Glutamatergic neuron (in vitro differentiated cells): ENCODE measurements at regions not wholly inside any gene's neighbourhood (a gene's known extent, or its start where the extent isn't known, plus 50 kb on each side); places are given as distances from the start of the nearest gene placed in this dataset.

Source experiments
- DNase-seq: peaks from one replicate; pipeline ENCODE4 v3.0.0; 2022
- H3K27ac Mint-ChIP-seq: one replicate; pipeline ENCODE4 v1.8.0; 2020; ENCODE audit warnings: mild to moderate bottlenecking, mixed read lengths, inconsistent platforms; ENCODE audit not compliant: unreplicated experiment
- H3K27me3 Mint-ChIP-seq: one replicate; pipeline ENCODE4 v1.8.0; 2020; ENCODE audit warnings: mild to moderate bottlenecking, moderate library complexity, mixed read lengths, inconsistent platforms; ENCODE audit not compliant: unreplicated experiment
- H3K36me3 Mint-ChIP-seq: one replicate; pipeline ENCODE4 v1.8.0; 2020; ENCODE audit warnings: mild to moderate bottlenecking, mixed read lengths, inconsistent platforms; ENCODE audit not compliant: unreplicated experiment
- H3K4me1 Mint-ChIP-seq: one replicate; pipeline ENCODE4 v1.8.0; 2020; ENCODE audit warnings: mild to moderate bottlenecking, low read depth, mixed read lengths, inconsistent platforms; ENCODE audit not compliant: unreplicated experiment
- H3K4me3 Mint-ChIP-seq: one replicate; pipeline ENCODE4 v1.8.0; 2020; ENCODE audit warnings: mild to moderate bottlenecking, mixed read lengths, inconsistent platforms; ENCODE audit not compliant: unreplicated experiment
- H3K9me3 Mint-ChIP-seq: one replicate; pipeline ENCODE4 v1.8.0; 2020; ENCODE audit warnings: mild to moderate bottlenecking, moderate library complexity, mixed read lengths, inconsistent platforms; ENCODE audit not compliant: unreplicated experiment
- TF ChIP-seq, protein P1 (sequence below): fragments of 200-600 bp; sonication (generic); IDR thresholded peaks from one replicate; pipeline ENCODE4 v1.5.0; 2021; ENCODE audit not compliant: partially characterized antibody, unreplicated experiment

DNA sequence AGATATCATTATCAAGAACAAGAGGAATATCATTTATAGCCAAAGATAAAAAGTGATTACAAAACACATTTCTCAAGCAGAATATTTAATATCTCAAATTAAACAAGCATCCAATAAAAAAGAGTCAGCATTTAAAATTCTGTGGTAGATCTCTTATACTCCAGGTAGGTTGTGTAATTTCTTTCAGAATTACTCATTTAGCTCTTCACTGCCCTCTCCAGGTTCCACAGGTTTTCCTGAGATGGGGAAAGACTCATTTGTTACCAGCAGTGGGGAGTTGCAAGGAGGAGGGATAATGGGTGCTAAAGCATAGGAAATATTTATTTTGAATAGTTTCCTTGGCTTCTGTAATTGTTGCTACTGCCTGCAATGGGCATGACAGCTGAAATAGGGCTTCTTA lies 83.1 kb upstream of the RASGRP1 start:
- H3K36me3 Mint-ChIP-seq = no peaks in the 10 kb centered on the region
- H3K9me3 Mint-ChIP-seq = no peaks in the 10 kb centered on the region

DNA sequence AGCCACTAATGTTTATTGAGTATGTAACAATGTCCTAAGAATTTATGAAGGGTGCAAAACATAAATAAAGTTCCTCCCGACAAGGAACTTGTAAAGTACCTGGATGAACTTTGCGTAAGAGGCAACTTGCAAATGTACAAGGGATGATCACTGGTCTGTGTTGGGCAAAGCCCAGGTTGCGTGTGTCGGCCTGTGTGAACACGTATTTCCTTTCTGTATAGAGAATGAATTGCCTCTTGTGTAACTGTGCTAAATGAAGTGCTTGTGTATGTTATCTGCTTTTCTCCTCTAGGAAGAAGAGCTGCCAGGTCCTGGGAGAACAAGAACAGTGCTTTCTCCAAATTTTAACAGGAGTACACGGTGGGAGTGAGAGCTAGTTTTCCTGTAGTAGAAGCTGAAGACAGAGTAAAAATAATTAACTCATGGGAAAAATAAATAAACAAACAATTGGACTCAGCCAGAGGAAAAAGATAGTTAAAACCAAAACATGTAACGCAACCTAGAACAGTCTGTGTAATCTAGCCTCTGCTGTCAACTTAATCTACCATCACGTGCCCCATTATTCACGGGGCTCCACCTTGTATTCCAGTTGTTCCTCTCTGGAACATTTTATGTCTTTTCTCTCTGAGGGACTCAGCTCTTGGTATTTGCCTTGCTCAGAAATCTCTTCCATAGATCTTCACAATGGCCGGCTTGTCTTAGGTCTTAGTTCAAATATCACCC lies 83.7 kb upstream of the RASGRP1 start:
- H3K27me3 Mint-ChIP-seq = peaks cover 2% of the 10 kb centered on the region
- TF ChIP-seq, protein P1, sequence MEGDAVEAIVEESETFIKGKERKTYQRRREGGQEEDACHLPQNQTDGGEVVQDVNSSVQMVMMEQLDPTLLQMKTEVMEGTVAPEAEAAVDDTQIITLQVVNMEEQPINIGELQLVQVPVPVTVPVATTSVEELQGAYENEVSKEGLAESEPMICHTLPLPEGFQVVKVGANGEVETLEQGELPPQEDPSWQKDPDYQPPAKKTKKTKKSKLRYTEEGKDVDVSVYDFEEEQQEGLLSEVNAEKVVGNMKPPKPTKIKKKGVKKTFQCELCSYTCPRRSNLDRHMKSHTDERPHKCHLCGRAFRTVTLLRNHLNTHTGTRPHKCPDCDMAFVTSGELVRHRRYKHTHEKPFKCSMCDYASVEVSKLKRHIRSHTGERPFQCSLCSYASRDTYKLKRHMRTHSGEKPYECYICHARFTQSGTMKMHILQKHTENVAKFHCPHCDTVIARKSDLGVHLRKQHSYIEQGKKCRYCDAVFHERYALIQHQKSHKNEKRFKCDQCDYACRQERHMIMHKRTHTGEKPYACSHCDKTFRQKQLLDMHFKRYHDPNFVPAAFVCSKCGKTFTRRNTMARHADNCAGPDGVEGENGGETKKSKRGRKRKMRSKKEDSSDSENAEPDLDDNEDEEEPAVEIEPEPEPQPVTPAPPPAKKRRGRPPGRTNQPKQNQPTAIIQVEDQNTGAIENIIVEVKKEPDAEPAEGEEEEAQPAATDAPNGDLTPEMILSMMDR = no peak
- H3K9me3 Mint-ChIP-seq = no peaks in the 10 kb centered on the region
- H3K36me3 Mint-ChIP-seq = no peaks in the 10 kb centered on the region
- no peak overlapping the region for H3K4me3 Mint-ChIP-seq
- no peak for DNase-seq
- no peak overlapping the region for H3K27ac Mint-ChIP-seq
- H3K4me1 Mint-ChIP-seq = no peaks in the 10 kb centered on the region

More for the DNA sequence above, 83.1 kb upstream of the RASGRP1 start:
- no peaks in the 10 kb centered on the region for H3K4me1 Mint-ChIP-seq
- no peak overlapping the region for H3K4me3 Mint-ChIP-seq
- TF ChIP-seq, protein P1 = no peak
- H3K27ac Mint-ChIP-seq = no peak overlapping the region
- peaks cover 2% of the 10 kb centered on the region for H3K27me3 Mint-ChIP-seq
- no peak for DNase-seq

DNA sequence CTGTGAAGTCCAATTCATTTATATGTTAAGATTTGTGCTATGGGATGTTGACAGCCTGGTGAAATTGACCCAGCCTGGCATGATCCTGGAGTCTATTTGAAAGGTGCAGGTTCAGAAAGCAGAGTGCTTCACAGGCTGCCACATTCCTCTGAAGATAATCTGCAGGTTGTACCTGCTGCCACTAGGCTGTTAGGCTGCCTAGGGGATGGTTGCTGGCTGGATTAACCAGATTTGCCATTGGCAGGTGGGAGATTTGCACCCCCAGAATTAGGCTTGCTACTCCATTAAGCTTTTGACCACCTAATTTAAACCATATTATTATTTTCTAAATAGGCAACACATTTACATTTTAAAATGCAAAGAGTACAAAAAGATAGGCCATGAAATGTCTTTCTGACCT lies 85.8 kb upstream of the RASGRP1 start:
- Mint-ChIP-seq H3K4me3 (no peak overlapping the region), H3K9me3 (no peaks in the 10 kb centered on the region), H3K36me3 (no peaks in the 10 kb centered on the region), H3K27ac (no peak overlapping the region), H3K4me1 (no peaks in the 10 kb centered on the region), H3K27me3 (peaks cover 2% of the 10 kb centered on the region)
- TF ChIP-seq, protein P1 = no peak
- DNase-seq = no peak

DNA sequence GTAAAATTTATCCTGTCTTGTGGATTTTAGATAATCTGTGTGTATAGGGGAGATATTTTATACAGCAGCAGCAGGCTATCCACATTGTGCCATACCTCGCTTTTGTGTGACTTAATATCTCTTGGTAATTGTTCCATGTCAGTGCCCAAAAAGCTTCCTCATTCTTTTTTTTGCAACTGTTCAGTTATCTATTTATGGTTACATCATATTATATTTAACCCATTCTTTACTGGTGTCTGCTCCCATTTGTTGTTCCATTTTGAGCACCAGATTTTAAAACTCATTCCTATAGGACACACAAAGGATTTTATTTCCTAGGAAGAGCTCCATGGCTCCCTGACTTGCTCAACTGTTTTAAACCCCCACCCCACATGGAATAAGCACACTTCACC lies 86.3 kb upstream of the RASGRP1 start:
- H3K27ac Mint-ChIP-seq = no peak overlapping the region

More for the DNA sequence above, 86.3 kb upstream of the RASGRP1 start:
- no peak for DNase-seq
- Mint-ChIP-seq H3K4me3 (no peak overlapping the region), H3K36me3 (no peaks in the 10 kb centered on the region), H3K9me3 (no peaks in the 10 kb centered on the region), H3K4me1 (no peaks in the 10 kb centered on the region), H3K27me3 (peaks cover 2% of the 10 kb centered on the region)
- TF ChIP-seq, protein P1 = no peak
